ENCODE measurements at regions not wholly inside any gene's neighbourhood (a gene's known extent, or its start where the extent isn't known, plus 50 kb on each side); places are given as distances from the start of the nearest gene placed in this dataset.
"Not testable (repeated sequence)": the region's sequence is repeated elsewhere in the genome, so short reads cannot be mapped to it uniquely, and the experiment has no call there.

DNA sequence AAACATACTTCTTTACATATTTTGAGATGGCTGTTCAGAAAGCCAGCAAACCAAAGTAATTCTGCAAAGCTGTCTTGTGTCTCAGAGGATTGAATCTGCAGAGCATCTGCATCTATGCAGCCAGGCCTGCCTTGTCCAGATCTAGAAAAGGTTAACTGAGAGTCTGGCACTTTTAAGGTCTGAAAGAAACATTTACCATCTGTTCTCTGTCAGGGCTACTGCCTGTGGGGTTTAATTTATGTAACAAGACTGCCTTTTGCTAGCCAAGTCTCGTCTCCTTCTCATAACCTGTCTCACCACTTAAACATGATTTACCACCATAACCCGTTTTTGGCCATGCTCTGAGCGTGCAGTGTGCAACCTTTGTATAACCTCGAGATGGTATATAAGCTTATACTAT, 194.2 kb downstream of the SYT10 start:
- H3K27ac ChIP-seq = no peak overlapping the region
- no peaks in the 10 kb centered on the region for H3K36me3 ChIP-seq
- H3K4me3 ChIP-seq = no peak overlapping the region
- H3K9me3 ChIP-seq = no peaks in the 10 kb centered on the region
- intact Hi-C loops (cut with DNase I; ENCODE audit: low total_unique reads) = no loop called here
- no peak for TF ChIP-seq CTCF (IDR thresholded peaks at IDR 0.05)
- no peaks in the 10 kb centered on the region for H3K4me1 ChIP-seq
- H3K27me3 ChIP-seq = no peaks in the 10 kb centered on the region
- no peak for DNase-seq

- no peak for TF ChIP-seq CTCF (IDR thresholded peaks at IDR 0.05)
- no peak overlapping the region for H3K4me3 ChIP-seq
- no peak overlapping the region for H3K27ac ChIP-seq
- no peak for DNase-seq
- no peaks in the 10 kb centered on the region for H3K4me1 ChIP-seq
- H3K36me3 ChIP-seq = no peaks in the 10 kb centered on the region
- intact Hi-C loops (cut with DNase I; ENCODE audit: low total_unique reads) = no loop called here
- no peaks in the 10 kb centered on the region for H3K27me3 ChIP-seq
- no peaks in the 10 kb centered on the region for H3K9me3 ChIP-seq
Measured at GRCh38 chr12:33226671-33227070, 212.9 kb downstream of the SYT10 start.

DNA sequence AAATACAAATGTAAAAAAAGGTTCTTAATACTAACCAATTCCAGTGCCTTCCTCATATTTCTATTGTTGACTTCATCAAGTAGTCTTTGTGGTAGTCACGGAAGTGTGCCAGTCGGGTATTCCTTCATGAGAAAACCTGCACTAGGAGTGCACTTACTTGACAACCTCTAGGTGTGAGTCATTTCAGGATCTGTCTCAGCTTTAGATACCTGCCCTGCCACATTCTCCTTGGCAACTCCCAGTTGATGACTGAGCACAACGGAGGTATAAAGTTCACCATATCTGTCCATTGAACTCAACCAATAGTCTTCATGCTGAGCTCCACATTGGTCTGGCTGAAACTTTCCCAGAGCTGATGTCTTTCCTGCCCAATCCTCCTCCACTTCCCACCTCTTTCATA, 215.7 kb downstream of the SYT10 start:
- no peak for DNase-seq
- Histone ChIP-seq H3K36me3 (no peaks in the 10 kb centered on the region), H3K9me3 (no peaks in the 10 kb centered on the region), H3K27me3 (no peaks in the 10 kb centered on the region), H3K4me1 (no peaks in the 10 kb centered on the region), H3K4me3 (no peak overlapping the region), H3K27ac (no peak overlapping the region)
- intact Hi-C loops (cut with DNase I; ENCODE audit: low total_unique reads) = no loop called here
- no peak for TF ChIP-seq CTCF (IDR thresholded peaks at IDR 0.05)

DNA sequence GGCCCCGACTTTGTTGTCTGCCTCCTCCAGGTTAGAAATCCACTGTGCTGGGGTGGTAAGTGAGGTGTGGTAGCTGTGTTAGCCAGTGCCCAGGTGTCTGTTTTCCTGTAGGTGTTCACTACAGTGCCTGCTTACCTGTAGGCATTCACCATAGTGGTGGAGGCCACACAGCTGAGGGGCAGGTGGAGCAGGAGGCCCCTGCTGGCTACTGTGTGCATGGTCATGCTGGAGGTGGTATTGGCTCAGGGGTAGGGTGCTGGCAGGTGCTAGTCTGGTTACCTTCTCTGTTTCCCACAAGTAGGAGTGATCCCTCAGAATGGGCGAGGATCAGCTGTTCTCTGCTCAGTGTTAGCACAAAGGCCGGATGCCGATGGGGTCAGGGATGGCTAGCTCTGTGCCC, 217.3 kb downstream of the SYT10 start:
- Histone ChIP-seq H3K9me3 (peaks cover 0 to 2% (median 0%) of the 10 kb centered on the region in 3 donors), H3K27ac (no peak overlapping the region), H3K4me3 (no peak overlapping the region), H3K27me3 (no peaks in the 10 kb centered on the region), H3K36me3 (no peaks in the 10 kb centered on the region), H3K4me1 (no peaks in the 10 kb centered on the region)
- no peak for TF ChIP-seq CTCF (IDR thresholded peaks at IDR 0.05)
- intact Hi-C loops (cut with DNase I; ENCODE audit: low total_unique reads) = no loop called here
- DNase-seq = no peak

GRCh38 chr12:33205981-33206380, 233.6 kb downstream of the SYT10 start:
- DNase-seq = no peak
- no peaks in the 10 kb centered on the region for H3K9me3 ChIP-seq
- H3K27me3 ChIP-seq = no peaks in the 10 kb centered on the region
- no peak overlapping the region for H3K4me3 ChIP-seq
- no peak overlapping the region for H3K27ac ChIP-seq
- TF ChIP-seq CTCF (IDR thresholded peaks at IDR 0.05) = no peak
- no peaks in the 10 kb centered on the region for H3K36me3 ChIP-seq
- no peaks in the 10 kb centered on the region for H3K4me1 ChIP-seq
- intact Hi-C loops (cut with DNase I; ENCODE audit: low total_unique reads) = no loop called here

GRCh38 chr12:33194389-33194788, 245.2 kb downstream of the SYT10 start:
- DNase-seq; H3K27me3 ChIP-seq; H3K4me1 ChIP-seq; H3K36me3 ChIP-seq; H3K4me3 ChIP-seq; intact Hi-C loops (cut with DNase I; ENCODE audit: low total_unique reads); H3K9me3 ChIP-seq; H3K27ac ChIP-seq: not testable (repeated sequence)
